Stimulated activated CD4-positive, alpha-beta T cell treated with anti-CD3 and anti-CD28 coated beads, Interleukin-15, amount 100 ng/mL, for 48 hours (primary cell): ENCODE measurements at regions not wholly inside any gene's neighbourhood (a gene's known extent, or its start where the extent isn't known, plus 50 kb on each side); places are given as distances from the start of the nearest gene placed in this dataset.
"Not testable (repeated sequence)": the region's sequence is repeated elsewhere in the genome, so short reads cannot be mapped to it uniquely, and the experiment has no call there.

Source experiments
- DNase-seq, 2 donors: peaks; one replicate each; pipeline ENCODE4 v3.0.0-alpha.2; 2020; ENCODE audit warnings: low read depth in 2 of 2

DNA sequence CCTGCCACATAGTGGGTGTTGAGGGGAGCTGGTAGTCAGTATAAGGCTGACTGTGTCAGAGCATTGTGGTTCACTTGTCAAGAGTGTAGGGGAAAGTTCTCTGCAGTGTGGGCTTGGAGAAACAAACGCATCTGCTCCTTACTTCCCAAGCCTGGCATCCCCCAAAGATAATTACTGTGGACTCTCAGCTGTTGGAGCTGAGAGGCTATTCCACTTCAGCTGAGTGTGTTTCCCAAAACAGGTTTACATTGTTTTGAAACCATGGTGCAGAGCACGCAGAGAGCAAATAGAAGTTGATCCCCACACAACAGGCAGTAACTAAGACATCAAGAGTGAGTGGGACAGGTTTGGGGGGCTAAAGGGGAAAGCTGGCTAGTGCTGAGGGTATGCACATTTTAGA, 181.0 kb upstream of the EOLA2 start:
- no peak for DNase-seq

DNA sequence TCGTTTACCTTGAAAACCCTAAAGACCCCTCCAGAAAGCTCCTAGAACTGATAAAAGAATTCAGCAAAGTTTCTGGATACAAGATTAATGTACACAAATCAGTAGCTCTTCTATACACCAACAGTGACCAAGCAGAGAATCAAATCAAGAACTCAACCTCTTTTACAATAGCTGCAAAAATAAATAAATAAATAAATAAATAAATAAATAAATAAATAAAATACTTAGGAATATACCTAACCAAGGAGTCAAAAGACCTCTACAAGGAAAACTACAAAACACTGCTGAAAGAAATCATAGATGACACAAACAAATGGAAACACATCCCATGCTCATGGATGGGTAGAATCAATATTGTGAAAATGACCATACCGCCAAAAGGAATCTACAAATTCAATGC, 186.8 kb upstream of the EOLA2 start:
- not testable (repeated sequence) for DNase-seq

DNA sequence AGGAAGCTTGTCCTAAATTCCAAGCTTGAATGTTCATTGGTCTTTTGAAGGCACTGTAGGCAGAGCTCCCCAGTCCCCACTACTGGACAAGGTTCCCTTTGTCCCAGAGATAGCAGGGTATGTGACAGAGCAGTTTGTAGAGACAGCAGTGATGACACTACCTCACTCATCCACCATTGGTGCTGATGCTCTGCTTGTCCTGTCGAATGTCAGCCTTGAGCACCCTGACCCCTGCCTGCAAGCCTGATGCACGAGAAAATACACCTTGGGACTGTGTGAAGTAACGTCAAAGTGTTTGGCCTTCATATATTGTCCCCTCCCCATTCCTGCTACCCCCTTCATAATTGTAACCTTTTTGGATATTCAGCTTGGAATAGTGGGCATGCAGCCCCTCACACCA, 188.9 kb upstream of the EOLA2 start:
- DNase-seq, result no peak

DNA sequence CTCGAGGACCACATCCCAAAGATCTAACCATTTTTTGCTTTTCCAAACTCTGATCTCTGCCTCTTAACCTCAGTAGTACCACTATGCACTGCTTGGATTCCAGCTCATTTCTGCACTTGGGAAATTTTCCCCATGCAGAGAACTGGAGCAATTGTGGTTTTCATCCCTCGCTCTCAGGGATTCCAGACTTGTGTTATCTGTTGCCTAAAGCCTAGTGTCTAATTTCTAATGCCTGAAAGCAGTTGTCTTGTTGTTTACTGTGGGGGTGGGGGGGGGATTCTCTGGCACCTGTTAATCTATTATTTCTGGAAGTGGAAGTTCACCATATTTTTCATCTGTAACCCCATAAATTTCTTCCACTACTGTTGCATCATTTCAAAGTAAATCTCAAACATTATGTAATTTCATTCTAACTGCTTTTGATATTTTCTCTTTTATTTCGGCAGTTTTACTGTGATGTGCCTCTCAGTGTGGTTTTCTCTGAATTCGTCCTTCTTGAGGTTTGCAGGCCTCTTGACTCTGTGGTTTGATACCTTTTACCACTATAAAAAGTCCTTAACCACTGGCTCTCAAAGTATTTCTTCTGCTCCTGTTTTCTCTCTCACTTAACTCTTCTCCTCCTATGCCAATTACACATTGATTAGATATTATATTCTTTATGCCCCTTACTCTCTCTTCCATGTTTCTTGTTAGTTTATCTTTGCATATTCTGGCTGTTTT, 205.6 kb upstream of the EOLA2 start:
- no peak for DNase-seq

DNA sequence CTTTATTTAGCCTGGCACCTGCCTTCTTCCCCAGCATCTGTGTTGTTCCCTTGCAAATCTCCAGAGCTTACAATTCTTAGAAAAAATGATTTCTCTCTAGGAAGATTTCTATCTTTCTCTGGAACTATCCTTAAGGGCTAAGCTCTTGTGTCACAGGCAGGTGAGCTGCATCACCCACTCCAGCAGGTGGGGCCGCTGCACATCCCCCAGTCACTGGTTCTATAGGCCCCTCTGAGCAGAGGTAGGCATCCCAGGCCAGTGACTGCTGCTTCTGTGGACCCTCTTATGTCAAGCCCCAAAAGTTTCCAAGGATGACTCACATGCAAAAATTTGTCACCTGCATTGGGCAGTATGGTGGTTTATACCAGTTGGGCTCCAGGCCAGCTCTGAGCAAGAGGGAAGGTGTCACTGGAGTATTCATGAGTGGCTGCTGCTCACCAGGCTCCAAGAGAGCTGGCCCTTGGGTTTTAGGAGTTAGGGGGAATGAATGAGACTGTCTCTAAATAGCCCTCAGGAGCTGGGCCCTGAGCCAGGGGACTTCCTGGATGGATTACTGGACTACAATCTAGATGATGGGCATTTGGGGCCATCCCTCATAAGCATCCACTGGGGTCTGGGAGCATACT, 208.1 kb upstream of the EOLA2 start:
- DNase-seq, result no peak

DNA sequence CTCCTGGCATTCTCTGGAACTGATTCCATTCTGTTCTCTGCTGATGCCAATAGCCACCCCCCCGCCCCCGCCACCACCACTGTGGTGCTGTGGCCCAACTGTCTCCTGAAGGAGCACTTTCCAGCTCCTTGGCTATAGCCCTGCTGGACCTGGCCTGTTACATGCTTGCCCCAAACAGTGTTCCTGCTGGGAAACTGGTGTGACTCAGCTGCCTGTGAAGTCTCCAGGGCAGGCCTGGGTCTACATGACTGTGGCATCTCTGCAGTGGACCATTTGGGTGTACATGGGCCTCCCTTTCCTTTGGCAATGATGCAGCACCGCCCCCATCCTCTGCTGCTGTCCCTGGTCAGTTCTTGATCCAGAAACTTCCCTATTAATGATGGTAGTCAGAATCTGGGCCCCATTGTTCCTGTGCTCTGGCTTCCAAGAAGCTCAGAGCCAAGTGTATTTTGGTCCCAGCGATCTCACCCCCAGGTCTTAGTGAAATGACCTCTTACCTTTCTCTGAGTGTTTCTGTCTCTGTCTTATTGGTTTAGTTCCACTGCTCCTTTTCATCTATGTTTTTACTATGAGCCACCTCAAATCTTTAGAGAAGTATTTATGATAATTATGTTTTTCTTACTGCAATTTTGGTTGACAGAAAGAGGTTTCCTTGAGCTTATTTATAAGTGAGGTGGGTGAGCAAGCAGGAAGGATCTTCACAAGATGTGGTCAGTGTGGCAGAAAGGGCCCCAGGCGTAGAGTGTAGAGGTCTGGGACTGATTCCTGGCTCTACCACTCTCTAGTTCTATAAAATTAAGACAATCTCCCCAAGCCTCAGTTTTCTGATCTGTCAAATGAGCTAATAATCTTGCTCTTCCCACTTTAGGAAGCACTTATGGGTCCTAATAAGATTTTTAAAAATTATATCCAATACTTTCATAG, 210.7 kb upstream of the EOLA2 start:
- no peak for DNase-seq

DNA sequence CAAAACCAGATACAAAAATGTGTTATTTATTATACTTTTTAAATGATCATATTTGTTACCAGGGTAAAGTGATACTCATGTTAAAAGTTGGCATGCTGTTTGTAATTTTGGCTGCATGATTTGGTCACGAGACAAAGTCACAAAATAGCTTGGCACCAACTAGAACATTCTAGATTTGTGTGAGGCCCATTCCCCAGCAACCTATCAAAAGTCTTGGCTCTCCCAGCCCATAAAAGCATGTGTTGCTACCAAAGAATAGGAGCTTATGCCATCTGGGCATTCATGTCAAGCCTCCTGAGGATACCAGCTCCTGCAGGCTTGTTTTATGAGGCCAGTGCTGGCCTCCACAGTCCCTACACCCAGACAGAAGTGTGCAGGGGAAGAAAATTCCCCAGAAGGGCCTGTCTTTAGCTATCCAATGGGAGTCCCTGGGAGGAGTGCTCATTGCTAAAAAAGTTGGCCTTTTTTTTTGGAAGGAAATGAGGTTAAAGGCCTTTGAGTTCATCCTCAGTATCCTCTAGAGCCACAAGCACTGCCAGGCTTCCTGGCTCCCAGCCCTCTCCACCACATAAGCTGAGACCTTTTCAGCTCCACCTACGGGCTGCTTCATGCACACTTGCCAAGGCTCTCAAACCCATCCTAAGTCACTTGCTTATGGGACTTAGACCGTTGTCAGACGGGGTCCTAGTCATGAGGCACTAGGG, 211.9 kb upstream of the EOLA2 start:
- DNase-seq, result no peak

DNA sequence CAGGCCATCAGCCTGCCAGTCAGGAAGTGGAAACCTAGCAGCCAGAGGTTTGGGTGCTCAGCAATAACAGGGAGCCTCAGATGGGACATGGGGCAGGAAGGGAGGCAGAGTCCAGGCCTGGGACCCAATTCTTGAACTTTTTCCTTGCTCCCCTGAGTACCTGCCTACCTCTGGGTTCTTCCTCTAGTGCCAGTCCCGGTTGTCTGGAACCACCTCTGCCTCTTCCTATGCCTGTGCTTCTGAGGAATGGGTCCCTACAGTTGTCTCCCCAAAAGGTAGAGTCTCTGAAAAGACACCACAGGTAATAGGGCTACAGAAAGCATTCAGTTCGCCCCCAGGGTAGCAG, 212.4 kb upstream of the MAMLD1 start:
- no peak for DNase-seq

DNA sequence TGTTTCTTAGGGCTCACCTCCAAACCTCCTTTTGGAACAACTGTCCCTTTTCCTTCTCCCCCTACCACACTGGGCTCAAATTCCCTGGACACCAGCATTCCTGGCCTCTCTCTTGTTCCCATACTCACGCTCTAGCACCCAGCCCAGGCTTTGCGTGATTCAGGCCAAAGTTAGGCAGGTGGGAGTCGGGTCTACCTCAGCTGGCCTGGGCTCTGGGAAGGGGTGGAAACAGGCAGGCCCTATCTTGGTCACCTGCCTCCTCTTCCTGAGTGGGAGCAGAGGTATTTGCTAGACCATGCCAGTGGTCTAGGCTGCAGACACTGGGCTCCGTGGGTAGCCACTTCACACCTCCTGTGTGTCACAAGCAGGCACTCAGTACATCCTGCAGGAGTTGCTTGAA, 211.1 kb upstream of the MAMLD1 start:
- DNase-seq, result no peak

DNA sequence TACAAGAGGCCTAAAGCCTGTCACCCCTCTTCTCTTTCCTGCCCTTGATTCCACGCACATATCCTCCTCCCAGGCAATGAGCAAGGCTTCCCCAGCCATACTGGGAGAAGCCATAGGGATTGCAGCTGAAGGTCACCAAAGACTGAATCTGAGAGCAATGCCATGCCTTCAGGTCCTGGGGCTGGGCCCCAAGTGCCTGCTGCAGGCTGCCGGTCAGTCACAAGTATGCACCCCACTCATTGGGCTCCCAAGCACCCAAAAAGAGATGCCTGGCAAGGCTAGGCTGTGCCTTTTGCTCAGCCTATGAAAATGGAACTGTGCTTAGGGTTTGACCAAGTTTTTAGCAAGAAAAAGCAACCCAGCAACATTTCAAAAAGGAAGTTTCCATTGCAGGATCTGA, 210.6 kb upstream of the MAMLD1 start:
- no peak for DNase-seq

DNA sequence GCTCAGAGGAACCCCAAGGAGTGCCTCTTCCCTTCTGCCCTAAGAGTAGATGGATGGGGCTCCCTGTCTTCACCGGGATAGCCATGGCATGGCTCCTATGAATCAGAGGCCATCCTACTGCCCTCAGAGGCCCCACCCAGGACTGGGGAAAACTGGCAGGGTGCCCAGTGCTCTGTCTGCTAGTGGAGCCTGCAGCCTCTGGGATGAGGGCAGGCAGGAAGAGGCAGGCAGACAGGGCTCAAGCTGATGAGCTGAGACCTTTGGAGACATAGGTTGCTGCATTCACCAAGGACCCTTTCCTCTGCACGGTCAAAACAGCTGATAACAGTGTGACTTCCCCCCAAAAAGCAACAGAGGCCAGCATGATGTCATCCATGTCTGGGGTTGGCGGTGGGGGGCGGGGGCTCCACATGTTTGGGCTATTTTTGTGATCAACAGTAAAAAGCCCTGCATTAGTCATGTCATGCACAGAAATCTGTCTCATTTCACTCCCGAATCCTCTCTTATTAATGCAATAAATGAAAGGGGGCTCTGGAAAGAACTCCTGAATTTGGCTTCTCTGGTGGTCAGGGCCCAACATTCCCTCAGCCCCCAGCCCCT, 207.6 kb upstream of the MAMLD1 start:
- no peak for DNase-seq

DNA sequence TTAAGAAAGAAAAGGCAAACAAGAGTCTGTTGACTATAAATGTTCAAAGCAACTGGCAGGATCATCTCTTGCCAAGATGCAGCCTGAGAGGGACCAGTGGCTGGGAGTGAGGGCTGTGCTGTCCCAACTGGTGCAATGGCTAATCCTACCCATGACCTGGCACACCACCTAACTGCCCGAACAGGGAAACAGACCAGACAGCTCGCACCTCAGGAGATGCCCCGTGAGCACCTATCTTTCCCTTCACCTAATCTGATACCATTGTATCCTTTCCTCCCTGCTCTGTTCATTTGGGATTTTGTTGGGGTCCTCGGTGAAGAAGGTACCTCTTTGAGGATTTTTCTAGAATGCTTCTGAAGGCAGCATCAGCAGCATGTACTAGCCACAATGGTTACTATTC, 206.5 kb upstream of the MAMLD1 start:
- DNase-seq, result no peak

DNA sequence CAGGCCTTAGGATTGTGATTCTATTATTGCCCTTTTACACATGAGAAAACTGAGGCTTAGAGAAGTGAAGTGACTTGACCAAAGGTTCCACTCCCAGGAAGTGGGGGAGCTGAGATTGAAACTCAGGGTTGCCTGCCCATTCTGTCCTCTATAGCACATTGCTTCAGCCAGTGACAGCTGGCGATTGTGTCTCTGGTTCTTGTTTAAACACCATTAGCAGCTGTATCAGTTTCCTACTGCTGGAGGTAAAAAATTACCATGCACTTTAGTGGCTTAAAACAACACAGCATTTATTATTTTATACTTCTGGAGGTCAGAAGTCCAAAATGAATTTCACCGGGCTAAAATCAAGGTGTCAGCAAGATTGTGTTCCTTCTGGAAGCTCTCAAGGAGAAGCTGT, 205.8 kb upstream of the MAMLD1 start:
- no peak for DNase-seq

DNA sequence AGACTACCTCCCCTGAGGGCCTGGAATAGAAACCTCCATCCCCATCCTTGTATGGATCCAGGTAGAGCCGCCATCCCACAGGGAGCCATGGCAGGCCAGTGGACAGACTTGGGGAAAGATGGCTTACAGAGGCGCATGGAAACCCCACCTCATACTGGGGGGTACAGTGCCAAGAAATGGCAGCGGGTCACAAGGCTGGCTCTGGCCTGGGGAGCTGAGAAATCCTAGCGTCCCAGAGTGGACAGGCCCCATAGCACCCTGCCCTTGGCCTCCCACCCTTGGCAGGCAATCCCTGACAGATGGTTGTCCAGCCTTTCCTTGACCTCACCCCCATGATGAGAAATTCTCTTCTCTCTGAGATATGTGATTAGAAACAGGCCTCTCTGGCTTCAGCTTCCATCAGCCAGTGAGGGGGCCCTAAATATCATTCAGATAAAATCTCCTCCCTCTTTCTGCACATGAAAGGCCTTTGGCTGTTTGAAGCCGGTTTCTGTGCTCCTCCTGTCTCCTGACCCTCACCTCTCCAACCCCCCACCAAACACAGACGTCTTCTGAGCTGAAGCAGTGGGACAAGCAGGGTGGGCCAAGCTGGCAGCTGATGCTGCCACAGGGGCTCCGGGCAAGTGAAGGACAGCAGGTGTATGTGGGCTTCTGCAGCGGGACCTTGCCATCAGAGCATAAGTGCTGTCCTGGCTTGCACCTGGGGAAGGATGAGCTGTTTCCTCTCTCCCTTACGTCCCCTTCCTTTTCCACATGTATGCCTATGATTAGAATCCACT, 204.4 kb upstream of the MAMLD1 start:
- no peak for DNase-seq

DNA sequence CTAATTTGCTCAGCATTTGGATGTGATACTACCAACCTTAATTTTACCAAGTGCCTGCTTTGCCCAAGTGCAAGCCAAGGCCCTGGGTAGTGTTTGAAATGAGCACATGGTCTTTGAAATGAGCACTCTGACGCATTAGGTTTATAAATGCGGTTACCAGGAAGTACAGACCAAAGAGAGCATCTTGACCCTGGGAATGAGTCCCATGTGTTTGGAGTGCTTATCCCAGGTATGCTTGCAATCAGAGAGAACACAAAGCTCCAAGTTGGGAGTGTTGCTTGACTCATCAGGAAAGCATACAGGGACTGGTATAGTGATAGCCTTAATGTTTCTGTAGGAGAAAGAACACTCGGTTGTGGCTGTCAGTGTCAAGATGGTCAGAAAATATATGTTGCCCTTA, 203.6 kb upstream of the MAMLD1 start:
- no peak for DNase-seq

DNA sequence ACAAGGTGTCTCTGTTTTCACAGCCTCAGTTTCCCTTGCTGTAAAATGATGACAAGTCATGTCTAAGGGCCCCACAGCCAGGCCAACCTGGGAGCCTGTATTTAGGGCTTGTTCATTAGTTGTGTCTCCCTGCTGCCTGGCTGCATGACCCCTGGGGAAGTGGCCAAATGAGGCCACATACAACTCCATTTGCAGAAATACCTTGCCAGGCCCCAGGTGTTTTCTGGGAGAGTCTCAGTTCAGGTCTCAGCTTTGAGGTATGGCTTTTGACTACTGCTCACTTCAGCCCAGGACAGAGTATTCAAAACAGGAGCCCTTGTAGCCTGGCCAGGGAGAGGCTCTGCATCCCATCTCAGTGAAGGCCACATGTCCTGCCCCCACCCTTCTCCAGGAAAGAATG, 202.5 kb upstream of the MAMLD1 start:
- DNase-seq, result no peak

DNA sequence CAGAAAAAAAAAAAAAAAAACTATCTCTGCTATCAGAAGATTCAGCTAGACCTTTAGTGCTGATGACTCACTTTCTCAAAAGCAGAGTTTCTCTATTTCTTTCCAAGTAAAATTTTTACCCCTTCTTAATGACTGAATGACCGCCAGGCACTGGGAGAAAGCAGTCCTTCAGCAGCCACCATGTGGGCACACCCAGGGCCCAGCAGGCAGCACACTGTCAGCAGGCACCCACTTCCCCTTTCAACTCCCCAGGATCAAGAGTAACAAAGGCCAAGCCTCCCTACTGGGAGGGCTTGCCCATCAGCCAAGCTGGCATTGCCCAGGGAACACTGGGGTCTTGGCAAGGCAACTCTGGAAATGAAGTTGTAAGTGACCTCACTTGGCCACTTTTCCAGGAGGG, 201.9 kb upstream of the MAMLD1 start:
- no peak for DNase-seq

DNA sequence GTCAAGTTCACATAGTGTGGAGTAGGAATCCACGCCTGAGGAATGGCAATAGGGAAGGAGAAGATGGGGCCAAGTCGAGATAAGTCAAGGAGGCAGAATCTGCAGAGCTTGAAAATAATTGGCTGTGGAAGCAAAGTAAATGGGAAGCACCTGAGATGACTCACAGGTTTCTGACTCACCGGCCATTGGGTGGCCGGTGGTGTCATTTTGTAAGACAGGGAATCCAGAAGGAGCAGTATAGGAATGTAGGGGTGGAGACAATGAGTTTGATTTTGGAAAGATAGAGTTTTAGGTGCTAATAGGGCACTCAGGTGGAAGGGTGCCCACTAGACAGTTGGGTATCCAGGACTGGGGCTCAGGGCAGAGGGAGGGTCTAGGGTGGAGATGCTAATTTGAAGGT, 201.0 kb upstream of the MAMLD1 start:
- DNase-seq, result no peak

DNA sequence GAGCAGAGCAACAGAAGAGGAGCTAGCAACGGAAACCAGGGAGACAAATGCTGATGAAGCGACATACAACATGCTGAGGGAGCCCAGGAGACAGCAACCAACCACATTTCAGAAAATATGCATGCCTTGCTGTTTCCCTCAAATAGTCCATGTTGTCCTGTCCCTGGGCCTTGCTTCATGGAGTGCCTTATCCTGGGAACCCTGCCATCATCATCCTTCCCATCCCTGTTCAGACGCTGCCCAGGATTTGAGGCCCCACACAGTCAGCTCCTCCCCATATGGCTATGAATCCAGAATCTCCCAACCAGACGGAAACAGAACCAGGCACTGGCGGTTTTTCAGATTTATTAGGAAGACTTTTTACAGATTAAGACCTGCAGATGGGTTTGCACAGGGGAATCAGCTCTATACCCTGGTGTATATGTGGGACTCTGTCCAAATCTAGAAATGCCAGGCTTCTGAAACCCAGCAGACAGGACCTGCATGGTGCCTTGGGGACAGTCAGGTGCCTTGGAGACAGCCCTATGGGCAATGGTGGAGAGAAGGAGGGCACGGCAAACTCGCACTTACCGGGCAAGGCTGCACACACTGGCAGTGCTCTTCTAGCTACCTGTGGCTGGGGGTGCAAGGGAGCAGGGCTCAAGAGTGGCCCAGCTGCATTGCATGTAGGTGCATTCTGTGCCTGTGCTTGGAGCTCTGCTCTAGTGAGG, 199.7 kb upstream of the MAMLD1 start:
- no peak for DNase-seq

DNA sequence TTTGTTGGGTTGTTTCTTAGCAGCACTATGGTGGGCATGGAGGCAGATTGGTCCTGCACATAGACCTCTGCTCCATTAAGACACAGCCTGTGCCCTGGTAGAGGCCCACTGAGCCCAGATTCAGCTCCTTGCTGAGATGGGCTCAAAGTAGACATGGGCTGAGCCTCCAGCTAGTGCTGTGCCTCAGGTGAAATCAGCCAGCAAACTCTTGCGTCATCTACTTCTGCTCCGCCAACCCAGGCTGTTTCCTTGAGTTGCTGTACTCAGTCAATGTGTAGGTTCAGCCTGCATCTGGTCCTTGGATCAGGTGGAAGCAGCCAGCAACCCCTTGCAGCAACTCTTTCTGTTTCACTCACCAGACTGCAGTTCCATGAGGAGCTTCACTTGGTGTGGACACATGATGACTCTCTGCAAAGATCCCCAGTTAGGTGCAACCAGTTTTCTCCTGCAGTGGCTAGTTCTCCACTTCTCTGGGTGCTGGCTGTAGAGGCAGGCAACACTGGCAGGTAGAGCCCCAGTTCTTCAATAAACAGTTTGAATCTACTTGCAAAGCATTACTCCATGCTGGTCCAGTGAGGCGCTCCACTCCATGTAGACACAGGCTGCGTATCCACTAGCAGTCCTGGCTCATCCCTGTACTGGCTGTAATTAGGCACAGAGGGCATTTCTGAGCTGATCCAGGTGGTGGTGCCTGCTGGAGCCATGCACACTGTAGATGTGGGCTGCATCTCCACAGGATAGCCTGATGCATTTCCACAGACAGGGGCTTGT, 199.0 kb upstream of the MAMLD1 start:
- no peak for DNase-seq
